LHCN-M2 (cell line): ENCODE measurements at regions not wholly inside any gene's neighbourhood (a gene's known extent, or its start where the extent isn't known, plus 50 kb on each side); places are given as distances from the start of the nearest gene placed in this dataset.

Source experiments
- DNase-seq: peaks from one replicate; pipeline ENCODE4 v3.0.0-alpha.2; 2012; ENCODE audit warnings: low read depth

GRCh38 chr16:55217392-55217791 lies 106.6 kb upstream of the IRX6 start:
- DNase-seq = no peak

GRCh38 chr16:55221836-55222235 lies 102.2 kb upstream of the IRX6 start:
- DNase-seq = no peak

- DNase-seq = no peak
Observed at GRCh38 chr16:55222486-55222885, 101.5 kb upstream of the IRX6 start.

- DNase-seq = no peak
Observed at GRCh38 chr16:55225972-55226542, 97.9 kb upstream of the IRX6 start.

- DNase-seq = no peak
Observed at GRCh38 chr16:55232822-55233221, 91.2 kb upstream of the IRX6 start.

- no peak for DNase-seq
Observed at GRCh38 chr16:55233464-55233863, 90.5 kb upstream of the IRX6 start.

GRCh38 chr16:55236655-55237054 lies 87.3 kb upstream of the IRX6 start:
- DNase-seq = no peak

- DNase-seq = no peak
Observed at GRCh38 chr16:55239723-55240122, 84.3 kb upstream of the IRX6 start.

- DNase-seq = no peak
Observed at GRCh38 chr16:55240888-55241287, 83.1 kb upstream of the IRX6 start.

- no peak for DNase-seq
Observed at GRCh38 chr16:55242667-55243066, 81.3 kb upstream of the IRX6 start.

GRCh38 chr16:55248058-55248457 lies 75.9 kb upstream of the IRX6 start:
- no peak for DNase-seq

- no peak for DNase-seq
Observed at GRCh38 chr16:55248494-55248893, 75.5 kb upstream of the IRX6 start.

GRCh38 chr16:55249361-55249760 lies 74.6 kb upstream of the IRX6 start:
- no peak for DNase-seq

GRCh38 chr16:55249936-55250335 lies 74.1 kb upstream of the IRX6 start:
- no peak for DNase-seq

- DNase-seq = no peak
Observed at GRCh38 chr16:55250701-55251100, 73.3 kb upstream of the IRX6 start.

GRCh38 chr16:55251151-55251550 lies 72.9 kb upstream of the IRX6 start:
- DNase-seq = no peak

GRCh38 chr16:55252577-55252976 lies 71.4 kb upstream of the IRX6 start:
- no peak for DNase-seq

GRCh38 chr16:55253987-55254386 lies 70.0 kb upstream of the IRX6 start:
- no peak for DNase-seq

GRCh38 chr16:55255733-55256282 lies 68.2 kb upstream of the IRX6 start:
- no peak for DNase-seq

GRCh38 chr16:55256412-55257016 lies 67.5 kb upstream of the IRX6 start:
- DNase-seq = no peak

- DNase-seq = peak; percentile 10
Observed at GRCh38 chr16:55257966-55258613, 65.9 kb upstream of the IRX6 start.

GRCh38 chr16:55261301-55261700 lies 62.7 kb upstream of the IRX6 start:
- no peak for DNase-seq
